ENCODE measurements at regions not wholly inside any gene's neighbourhood (a gene's known extent, or its start where the extent isn't known, plus 50 kb on each side); places are given as distances from the start of the nearest gene placed in this dataset.

DNA sequence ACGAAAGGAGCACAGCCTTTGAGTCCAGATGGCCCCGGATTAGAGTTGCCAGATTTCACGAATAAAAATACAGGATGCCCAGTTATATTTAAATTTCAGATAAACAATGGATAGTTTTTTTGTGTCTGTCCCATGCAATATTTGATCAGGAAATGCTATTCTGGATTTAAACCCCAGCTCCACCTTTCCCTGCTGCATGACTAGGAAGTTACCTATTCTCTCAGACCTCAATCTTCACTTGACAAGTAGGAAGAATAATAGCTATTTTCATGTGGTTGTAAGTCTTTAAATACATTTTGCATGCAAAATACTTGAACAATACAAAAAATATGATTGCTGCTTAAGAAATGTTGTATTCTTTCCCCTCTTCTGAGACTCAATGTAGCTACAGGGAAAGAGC lies 125.3 kb upstream of the P2RY1 start:
- TF ChIP-seq, protein P1, sequence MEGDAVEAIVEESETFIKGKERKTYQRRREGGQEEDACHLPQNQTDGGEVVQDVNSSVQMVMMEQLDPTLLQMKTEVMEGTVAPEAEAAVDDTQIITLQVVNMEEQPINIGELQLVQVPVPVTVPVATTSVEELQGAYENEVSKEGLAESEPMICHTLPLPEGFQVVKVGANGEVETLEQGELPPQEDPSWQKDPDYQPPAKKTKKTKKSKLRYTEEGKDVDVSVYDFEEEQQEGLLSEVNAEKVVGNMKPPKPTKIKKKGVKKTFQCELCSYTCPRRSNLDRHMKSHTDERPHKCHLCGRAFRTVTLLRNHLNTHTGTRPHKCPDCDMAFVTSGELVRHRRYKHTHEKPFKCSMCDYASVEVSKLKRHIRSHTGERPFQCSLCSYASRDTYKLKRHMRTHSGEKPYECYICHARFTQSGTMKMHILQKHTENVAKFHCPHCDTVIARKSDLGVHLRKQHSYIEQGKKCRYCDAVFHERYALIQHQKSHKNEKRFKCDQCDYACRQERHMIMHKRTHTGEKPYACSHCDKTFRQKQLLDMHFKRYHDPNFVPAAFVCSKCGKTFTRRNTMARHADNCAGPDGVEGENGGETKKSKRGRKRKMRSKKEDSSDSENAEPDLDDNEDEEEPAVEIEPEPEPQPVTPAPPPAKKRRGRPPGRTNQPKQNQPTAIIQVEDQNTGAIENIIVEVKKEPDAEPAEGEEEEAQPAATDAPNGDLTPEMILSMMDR (IDR thresholded peaks at IDR 0.05; ENCODE audit: borderline replicate concordance, extremely low read depth, low read length, poor library complexity, severe bottlenecking), result no peak
- no peak for TF ChIP-seq EZH2 (IDR thresholded peaks at IDR 0.05; ENCODE audit: borderline replicate concordance, low read depth, low read length, severe bottlenecking)
- H3K9me3 ChIP-seq (ENCODE audit: insufficient read depth, low read length, severe bottlenecking), result no peaks in the 10 kb centered on the region
- no peak overlapping the region for H3K4me3 ChIP-seq (ENCODE audit: low read depth in 1 of 2, low read length in 2 of 2)
- H3K27ac ChIP-seq (ENCODE audit: low read length), result no peak overlapping the region
- no peak overlapping the region for H3K4me2 ChIP-seq (ENCODE audit: insufficient read depth, low read length)
- no peaks in the 10 kb centered on the region for H3K36me3 ChIP-seq (ENCODE audit: insufficient read depth, low read length)
- H3K79me2 ChIP-seq (ENCODE audit: insufficient read depth, low read length), result no peaks in the 10 kb centered on the region
- ATAC-seq (ENCODE audit: insufficient read depth, low read depth) (no peak), DNase-seq (no peak)
- H3K9ac ChIP-seq (ENCODE audit: low read depth, low read length), result no peak overlapping the region
- H4K20me1 ChIP-seq (ENCODE audit: insufficient read depth, low read length), result no peaks in the 10 kb centered on the region
- H2AFZ ChIP-seq (ENCODE audit: low read depth, low read length), result no peak overlapping the region
- H3K27me3 ChIP-seq (ENCODE audit: insufficient read depth, low read length, poor library complexity), result no peaks in the 10 kb centered on the region
- no peaks in the 10 kb centered on the region for H3K4me1 ChIP-seq (ENCODE audit: insufficient read depth, low read length)

DNA sequence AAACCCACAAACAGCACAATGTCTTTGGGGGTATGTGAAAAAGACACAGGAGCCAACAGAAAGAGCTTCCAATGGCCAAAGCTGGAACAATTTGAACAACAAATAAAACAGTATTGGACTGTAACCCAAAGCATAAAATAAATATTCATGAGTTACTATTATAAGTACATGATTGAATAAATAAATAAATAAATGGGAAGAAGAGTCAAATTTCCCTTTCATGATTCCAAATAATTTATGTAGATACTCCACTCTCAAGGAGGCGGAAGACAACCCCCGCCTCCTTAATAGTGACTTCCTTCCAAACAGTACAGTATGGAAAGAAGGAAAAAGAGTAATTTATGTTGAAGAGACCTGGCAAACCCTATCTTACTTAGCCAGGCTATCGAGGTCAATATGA lies 124.4 kb upstream of the P2RY1 start:
- Histone ChIP-seq H3K27me3 (ENCODE audit: insufficient read depth, low read length, poor library complexity) (no peaks in the 10 kb centered on the region), H3K9ac (ENCODE audit: low read depth, low read length) (no peak overlapping the region), H3K9me3 (ENCODE audit: insufficient read depth, low read length, severe bottlenecking) (no peaks in the 10 kb centered on the region), H3K79me2 (ENCODE audit: insufficient read depth, low read length) (no peaks in the 10 kb centered on the region), H3K4me2 (ENCODE audit: insufficient read depth, low read length) (no peak overlapping the region), H3K36me3 (ENCODE audit: insufficient read depth, low read length) (no peaks in the 10 kb centered on the region), H3K27ac (ENCODE audit: low read length) (no peak overlapping the region), H4K20me1 (ENCODE audit: insufficient read depth, low read length) (no peaks in the 10 kb centered on the region), H2AFZ (ENCODE audit: low read depth, low read length) (no peak overlapping the region), H3K4me1 (ENCODE audit: insufficient read depth, low read length) (no peaks in the 10 kb centered on the region), H3K4me3 (ENCODE audit: low read depth in 1 of 2, low read length in 2 of 2) (no peak overlapping the region)
- DNase-seq (no peak), ATAC-seq (ENCODE audit: insufficient read depth, low read depth) (no peak)
- TF ChIP-seq, protein P1 (IDR thresholded peaks at IDR 0.05; ENCODE audit: borderline replicate concordance, extremely low read depth, low read length, poor library complexity, severe bottlenecking), result no peak
- no peak for TF ChIP-seq EZH2 (IDR thresholded peaks at IDR 0.05; ENCODE audit: borderline replicate concordance, low read depth, low read length, severe bottlenecking)

DNA sequence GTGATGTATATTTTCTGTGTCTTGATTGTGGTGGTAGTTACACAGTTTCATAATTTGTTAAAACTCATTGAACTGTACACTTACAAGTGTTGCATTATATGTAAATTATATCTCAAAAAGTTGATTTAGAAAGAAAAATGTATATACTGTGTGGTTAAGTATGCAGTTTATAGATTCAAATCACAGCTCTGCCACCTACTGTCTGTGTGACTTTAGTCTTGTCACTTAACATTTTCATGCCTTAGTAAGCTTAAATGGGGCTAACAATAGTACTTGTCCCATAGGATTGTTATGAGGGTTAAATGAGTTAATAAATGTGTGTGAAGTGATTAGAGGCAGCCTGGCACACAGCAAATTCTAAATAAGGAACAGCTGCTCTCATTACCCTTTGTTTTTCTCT lies 120.9 kb upstream of the P2RY1 start:
- H3K27ac ChIP-seq (ENCODE audit: low read length), result no peak overlapping the region
- ATAC-seq (ENCODE audit: insufficient read depth, low read depth) (no peak), DNase-seq (no peak)
- H3K4me1 ChIP-seq (ENCODE audit: insufficient read depth, low read length), result no peaks in the 10 kb centered on the region
- no peaks in the 10 kb centered on the region for H4K20me1 ChIP-seq (ENCODE audit: insufficient read depth, low read length)
- no peaks in the 10 kb centered on the region for H3K79me2 ChIP-seq (ENCODE audit: insufficient read depth, low read length)
- no peak overlapping the region for H2AFZ ChIP-seq (ENCODE audit: low read depth, low read length)
- no peak overlapping the region for H3K4me3 ChIP-seq (ENCODE audit: low read depth in 1 of 2, low read length in 2 of 2)
- no peaks in the 10 kb centered on the region for H3K36me3 ChIP-seq (ENCODE audit: insufficient read depth, low read length)
- H3K9ac ChIP-seq (ENCODE audit: low read depth, low read length), result no peak overlapping the region
- H3K9me3 ChIP-seq (ENCODE audit: insufficient read depth, low read length, severe bottlenecking), result no peaks in the 10 kb centered on the region
- H3K27me3 ChIP-seq (ENCODE audit: insufficient read depth, low read length, poor library complexity), result no peaks in the 10 kb centered on the region
- TF ChIP-seq, protein P1 (IDR thresholded peaks at IDR 0.05; ENCODE audit: borderline replicate concordance, extremely low read depth, low read length, poor library complexity, severe bottlenecking), result no peak
- no peak for TF ChIP-seq EZH2 (IDR thresholded peaks at IDR 0.05; ENCODE audit: borderline replicate concordance, low read depth, low read length, severe bottlenecking)
- H3K4me2 ChIP-seq (ENCODE audit: insufficient read depth, low read length), result no peak overlapping the region

DNA sequence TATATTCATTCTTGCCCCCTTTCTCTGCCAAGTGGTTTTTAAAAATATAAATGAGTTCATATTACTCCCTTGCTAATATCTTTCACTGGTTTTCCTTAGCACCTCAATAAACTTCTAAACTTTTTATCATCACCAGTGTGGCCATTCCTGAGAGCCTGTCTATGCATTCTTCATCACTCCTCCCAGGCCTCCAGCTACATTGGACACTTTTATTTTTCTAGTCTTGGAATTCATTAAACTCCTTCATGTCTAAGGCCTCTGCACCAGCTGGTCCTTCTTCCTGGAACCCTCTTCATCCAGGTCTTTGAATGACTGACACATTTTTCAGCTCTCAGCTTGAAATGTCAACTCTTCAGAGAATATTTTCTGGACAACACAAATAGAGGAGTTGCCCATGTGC lies 120.4 kb upstream of the P2RY1 start:
- H3K27ac ChIP-seq (ENCODE audit: low read length), result no peak overlapping the region
- DNase-seq, result no peak
- no peak overlapping the region for H2AFZ ChIP-seq (ENCODE audit: low read depth, low read length)
- no peaks in the 10 kb centered on the region for H3K36me3 ChIP-seq (ENCODE audit: insufficient read depth, low read length)
- no peaks in the 10 kb centered on the region for H3K9me3 ChIP-seq (ENCODE audit: insufficient read depth, low read length, severe bottlenecking)
- no peaks in the 10 kb centered on the region for H3K79me2 ChIP-seq (ENCODE audit: insufficient read depth, low read length)
- H3K4me2 ChIP-seq (ENCODE audit: insufficient read depth, low read length), result no peak overlapping the region
- ATAC-seq (ENCODE audit: insufficient read depth, low read depth), result no peak
- H3K4me3 ChIP-seq (ENCODE audit: low read depth in 1 of 2, low read length in 2 of 2), result no peak overlapping the region
- H3K4me1 ChIP-seq (ENCODE audit: insufficient read depth, low read length), result no peaks in the 10 kb centered on the region
- no peaks in the 10 kb centered on the region for H3K27me3 ChIP-seq (ENCODE audit: insufficient read depth, low read length, poor library complexity)
- no peaks in the 10 kb centered on the region for H4K20me1 ChIP-seq (ENCODE audit: insufficient read depth, low read length)
- no peak for TF ChIP-seq EZH2 (IDR thresholded peaks at IDR 0.05; ENCODE audit: borderline replicate concordance, low read depth, low read length, severe bottlenecking)
- TF ChIP-seq, protein P1 (IDR thresholded peaks at IDR 0.05; ENCODE audit: borderline replicate concordance, extremely low read depth, low read length, poor library complexity, severe bottlenecking), result no peak
- no peak overlapping the region for H3K9ac ChIP-seq (ENCODE audit: low read depth, low read length)

All from DND-41 (cell line).